ENCODE measurements at regions not wholly inside any gene's neighbourhood (a gene's known extent, or its start where the extent isn't known, plus 50 kb on each side); places are given as distances from the start of the nearest gene placed in this dataset.

- TF ChIP-seq, protein P1, sequence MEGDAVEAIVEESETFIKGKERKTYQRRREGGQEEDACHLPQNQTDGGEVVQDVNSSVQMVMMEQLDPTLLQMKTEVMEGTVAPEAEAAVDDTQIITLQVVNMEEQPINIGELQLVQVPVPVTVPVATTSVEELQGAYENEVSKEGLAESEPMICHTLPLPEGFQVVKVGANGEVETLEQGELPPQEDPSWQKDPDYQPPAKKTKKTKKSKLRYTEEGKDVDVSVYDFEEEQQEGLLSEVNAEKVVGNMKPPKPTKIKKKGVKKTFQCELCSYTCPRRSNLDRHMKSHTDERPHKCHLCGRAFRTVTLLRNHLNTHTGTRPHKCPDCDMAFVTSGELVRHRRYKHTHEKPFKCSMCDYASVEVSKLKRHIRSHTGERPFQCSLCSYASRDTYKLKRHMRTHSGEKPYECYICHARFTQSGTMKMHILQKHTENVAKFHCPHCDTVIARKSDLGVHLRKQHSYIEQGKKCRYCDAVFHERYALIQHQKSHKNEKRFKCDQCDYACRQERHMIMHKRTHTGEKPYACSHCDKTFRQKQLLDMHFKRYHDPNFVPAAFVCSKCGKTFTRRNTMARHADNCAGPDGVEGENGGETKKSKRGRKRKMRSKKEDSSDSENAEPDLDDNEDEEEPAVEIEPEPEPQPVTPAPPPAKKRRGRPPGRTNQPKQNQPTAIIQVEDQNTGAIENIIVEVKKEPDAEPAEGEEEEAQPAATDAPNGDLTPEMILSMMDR (conservative IDR thresholded peaks at IDR 0.05; ENCODE audit: low read length): no peak
- TF ChIP-seq EZH2phosphoT487 (IDR thresholded peaks at IDR 0.05; ENCODE audit: borderline replicate concordance, low read depth, low read length): no peak
These were observed 165.3 kb upstream of the RPS6KA3 start for GRCh38 chrX:20432048-20432447.
